ENCODE measurements at regions not wholly inside any gene's neighbourhood (a gene's known extent, or its start where the extent isn't known, plus 50 kb on each side); places are given as distances from the start of the nearest gene placed in this dataset.

DNA sequence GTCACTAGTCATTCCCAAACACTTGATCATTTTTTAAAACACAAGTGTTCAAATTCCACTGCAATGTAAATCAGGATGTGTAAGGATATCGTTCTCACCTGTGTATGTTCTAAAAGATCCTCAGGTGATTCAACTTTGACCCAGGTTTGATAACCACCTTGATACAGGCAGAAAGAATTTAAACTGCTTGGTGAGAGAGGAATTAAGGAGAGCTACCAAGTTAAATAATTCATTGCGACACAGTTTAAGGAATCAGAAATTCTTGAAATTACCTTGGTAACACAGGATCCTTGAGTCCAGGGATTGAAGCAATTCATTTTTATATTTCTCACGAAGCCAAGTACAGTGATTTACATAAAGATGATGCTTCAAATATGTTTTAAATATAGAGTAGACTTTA is 80.7 kb upstream of the EHBP1 start:
- TF ChIP-seq, protein P1, sequence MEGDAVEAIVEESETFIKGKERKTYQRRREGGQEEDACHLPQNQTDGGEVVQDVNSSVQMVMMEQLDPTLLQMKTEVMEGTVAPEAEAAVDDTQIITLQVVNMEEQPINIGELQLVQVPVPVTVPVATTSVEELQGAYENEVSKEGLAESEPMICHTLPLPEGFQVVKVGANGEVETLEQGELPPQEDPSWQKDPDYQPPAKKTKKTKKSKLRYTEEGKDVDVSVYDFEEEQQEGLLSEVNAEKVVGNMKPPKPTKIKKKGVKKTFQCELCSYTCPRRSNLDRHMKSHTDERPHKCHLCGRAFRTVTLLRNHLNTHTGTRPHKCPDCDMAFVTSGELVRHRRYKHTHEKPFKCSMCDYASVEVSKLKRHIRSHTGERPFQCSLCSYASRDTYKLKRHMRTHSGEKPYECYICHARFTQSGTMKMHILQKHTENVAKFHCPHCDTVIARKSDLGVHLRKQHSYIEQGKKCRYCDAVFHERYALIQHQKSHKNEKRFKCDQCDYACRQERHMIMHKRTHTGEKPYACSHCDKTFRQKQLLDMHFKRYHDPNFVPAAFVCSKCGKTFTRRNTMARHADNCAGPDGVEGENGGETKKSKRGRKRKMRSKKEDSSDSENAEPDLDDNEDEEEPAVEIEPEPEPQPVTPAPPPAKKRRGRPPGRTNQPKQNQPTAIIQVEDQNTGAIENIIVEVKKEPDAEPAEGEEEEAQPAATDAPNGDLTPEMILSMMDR (IDR thresholded peaks at IDR 0.05; ENCODE audit: borderline replicate concordance, extremely low read depth, low read length, poor library complexity, severe bottlenecking), result no peak
- no peak for TF ChIP-seq EZH2 (IDR thresholded peaks at IDR 0.05; ENCODE audit: borderline replicate concordance, low read depth, low read length, severe bottlenecking)
